ENCODE measurements at regions not wholly inside any gene's neighbourhood (a gene's known extent, or its start where the extent isn't known, plus 50 kb on each side); places are given as distances from the start of the nearest gene placed in this dataset.

DNA sequence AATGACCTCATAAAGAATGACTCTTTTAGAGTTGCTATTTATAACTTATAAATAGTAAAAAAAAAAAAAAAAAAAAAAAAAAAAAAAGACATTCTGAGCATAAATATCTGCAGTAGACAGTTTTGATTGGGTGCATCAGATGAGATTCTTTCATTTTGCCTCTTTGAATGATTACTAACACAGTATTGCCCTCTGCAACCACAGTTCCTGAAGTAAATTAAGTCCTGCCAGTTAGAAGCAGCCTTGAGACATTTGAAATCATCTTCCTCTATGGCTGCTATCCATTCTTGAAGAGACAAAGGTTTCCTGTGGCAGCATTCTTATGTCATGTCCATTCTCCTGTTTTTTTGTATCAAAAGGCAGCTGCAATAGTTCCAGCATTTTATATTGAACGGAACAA is 892.4 kb upstream of the MIR17HG start:
- TF ChIP-seq, protein P1, sequence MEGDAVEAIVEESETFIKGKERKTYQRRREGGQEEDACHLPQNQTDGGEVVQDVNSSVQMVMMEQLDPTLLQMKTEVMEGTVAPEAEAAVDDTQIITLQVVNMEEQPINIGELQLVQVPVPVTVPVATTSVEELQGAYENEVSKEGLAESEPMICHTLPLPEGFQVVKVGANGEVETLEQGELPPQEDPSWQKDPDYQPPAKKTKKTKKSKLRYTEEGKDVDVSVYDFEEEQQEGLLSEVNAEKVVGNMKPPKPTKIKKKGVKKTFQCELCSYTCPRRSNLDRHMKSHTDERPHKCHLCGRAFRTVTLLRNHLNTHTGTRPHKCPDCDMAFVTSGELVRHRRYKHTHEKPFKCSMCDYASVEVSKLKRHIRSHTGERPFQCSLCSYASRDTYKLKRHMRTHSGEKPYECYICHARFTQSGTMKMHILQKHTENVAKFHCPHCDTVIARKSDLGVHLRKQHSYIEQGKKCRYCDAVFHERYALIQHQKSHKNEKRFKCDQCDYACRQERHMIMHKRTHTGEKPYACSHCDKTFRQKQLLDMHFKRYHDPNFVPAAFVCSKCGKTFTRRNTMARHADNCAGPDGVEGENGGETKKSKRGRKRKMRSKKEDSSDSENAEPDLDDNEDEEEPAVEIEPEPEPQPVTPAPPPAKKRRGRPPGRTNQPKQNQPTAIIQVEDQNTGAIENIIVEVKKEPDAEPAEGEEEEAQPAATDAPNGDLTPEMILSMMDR (IDR thresholded peaks at IDR 0.05; ENCODE audit: low read depth, low read length, poor library complexity, severe bottlenecking), result no peak
- no peak for TF ChIP-seq EZH2phosphoT487 (IDR thresholded peaks at IDR 0.05; ENCODE audit: borderline replicate concordance, low read length)
